Endodermal cell (in vitro differentiated cells): ENCODE measurements at regions not wholly inside any gene's neighbourhood (a gene's known extent, or its start where the extent isn't known, plus 50 kb on each side); places are given as distances from the start of the nearest gene placed in this dataset.
"Not testable (repeated sequence)": the region's sequence is repeated elsewhere in the genome, so short reads cannot be mapped to it uniquely, and the experiment has no call there.

ENCODE experiments used
- DNase-seq: peaks from one replicate; pipeline ENCODE4 v3.0.0-alpha.2; 2017
- H3K27ac ChIP-seq: 2 replicates; pipeline ENCODE4 v1.5.1; 2013; ENCODE audit warnings: mild to moderate bottlenecking, low read depth, low read length, moderate library complexity
- H3K27me3 ChIP-seq: 2 replicates; pipeline ENCODE4 v1.6.1; 2013; ENCODE audit warnings: mild to moderate bottlenecking, low read length, moderate library complexity; ENCODE audit not compliant: insufficient read depth, control insufficient read depth, poor library complexity, severe bottlenecking
- H3K36me3 ChIP-seq: 2 replicates; pipeline ENCODE4 v1.7.0; 2013; ENCODE audit warnings: mild to moderate bottlenecking, low read length, moderate library complexity; ENCODE audit not compliant: control insufficient read depth, insufficient read depth
- H3K4me1 ChIP-seq: one replicate; pipeline ENCODE4 v1.7.0; 2013; ENCODE audit warnings: low read length; ENCODE audit not compliant: control insufficient read depth, insufficient read depth
- H3K4me3 ChIP-seq: 2 replicates; pipeline ENCODE4 v1.5.1; 2013; ENCODE audit warnings: mild to moderate bottlenecking, low read length, moderate library complexity
- H3K9ac ChIP-seq: 2 replicates; pipeline ENCODE4 v1.6.1; 2013; ENCODE audit warnings: mild to moderate bottlenecking, low read length, moderate library complexity; ENCODE audit not compliant: poor library complexity, severe bottlenecking; ENCODE audit errors: extremely low read depth
- H3K9me3 ChIP-seq: 2 replicates; pipeline ENCODE4 v1.6.1; 2013; ENCODE audit warnings: mild to moderate bottlenecking, low read length, moderate library complexity; ENCODE audit not compliant: control insufficient read depth
- H3K27ac Mint-ChIP-seq: 2 replicates; pipeline ENCODE4 v1.8.0; 2020; ENCODE audit warnings: mixed read lengths
- H3K27me3 Mint-ChIP-seq: 2 replicates; pipeline ENCODE4 v1.8.0; 2021; ENCODE audit warnings: mild to moderate bottlenecking, mixed read lengths; ENCODE audit not compliant: insufficient read depth
- H3K36me3 Mint-ChIP-seq: 2 replicates; pipeline ENCODE4 v1.8.0; 2020; ENCODE audit warnings: low read depth, mixed read lengths
- H3K4me1 Mint-ChIP-seq: 2 replicates; pipeline ENCODE4 v1.8.0; 2020; ENCODE audit warnings: mixed read lengths
- H3K4me3 Mint-ChIP-seq: 2 replicates; pipeline ENCODE4 v1.8.0; 2020; ENCODE audit warnings: mild to moderate bottlenecking, moderate library complexity, mixed read lengths
- H3K9me3 Mint-ChIP-seq: 2 replicates; pipeline ENCODE4 v1.8.0; 2020; ENCODE audit warnings: mild to moderate bottlenecking, mixed read lengths
- CTCF ChIP-seq: fragments of 200-600 bp; sonication (generic); conservative IDR thresholded peaks from 2 replicates; pipeline ENCODE4 v1.5.0; 2021; ENCODE audit warnings: antibody characterized with exemption, mild to moderate bottlenecking
- WGBS, 2 experiments: methylation state at CpG; one replicate each; pipeline versions ENCODE4 v1.1.5 to v1.1.7; 2013; ENCODE audit warnings: missing lambda C conversion rate in 2 of 2, mixed read lengths in 1 of 2; ENCODE audit not compliant: insufficient coverage in 1 of 2, insufficient read length in 1 of 2; 5-methylcytosine and 5-hydroxymethylcytosine counted together

- Mint-ChIP-seq H3K4me1 (no peaks in the 10 kb centered on the region), H3K36me3 (peaks cover 3% of the 10 kb centered on the region), H3K27me3 (no peaks in the 10 kb centered on the region), H3K4me3 (no peak overlapping the region), H3K27ac (no peak overlapping the region), H3K9me3 (peaks cover 14% of the 10 kb centered on the region)
- H3K4me3 ChIP-seq, result no peak overlapping the region
- H3K4me1 ChIP-seq, result no peaks in the 10 kb centered on the region
- 84 to 90% methylated on average over 1 to 2 of the region's 2 CpGs for WGBS, 2 experiments
- DNase-seq, result no peak
- peaks cover 12% of the 10 kb centered on the region for H3K9me3 ChIP-seq
- no peak overlapping the region for H3K9ac ChIP-seq
- TF ChIP-seq CTCF, result no peak
- no peaks in the 10 kb centered on the region for H3K36me3 ChIP-seq
- no peaks in the 10 kb centered on the region for H3K27me3 ChIP-seq
- no peak overlapping the region for H3K27ac ChIP-seq
Measured at GRCh38 chr13:42422681-42423080, 150.7 kb downstream of the AKAP11 start.

GRCh38 chr13:42424182-42424581, 149.8 kb upstream of the TNFSF11 start:
- Mint-ChIP-seq H3K36me3 (peaks cover 3% of the 10 kb centered on the region), H3K4me1 (no peaks in the 10 kb centered on the region), H3K27ac (no peak overlapping the region), H3K4me3 (no peak overlapping the region), H3K9me3 (peaks cover 14% of the 10 kb centered on the region), H3K27me3 (no peaks in the 10 kb centered on the region)
- Histone ChIP-seq H3K36me3 (no peaks in the 10 kb centered on the region), H3K4me1 (no peaks in the 10 kb centered on the region), H3K9ac (no peak overlapping the region), H3K27me3 (no peaks in the 10 kb centered on the region), H3K9me3 (peaks cover 12% of the 10 kb centered on the region), H3K27ac (no peak overlapping the region), H3K4me3 (peak overlapping the region; percentile 31)
- 100% methylated on average over 1 of the region's 2 CpGs; no CpG with 5 or more reads in 1 of the 2 experiments for WGBS, 2 experiments
- DNase-seq, result no peak
- TF ChIP-seq CTCF, result no peak

- peaks cover 41% of the 10 kb centered on the region for H3K9me3 ChIP-seq
- H3K9me3 Mint-ChIP-seq, result peaks cover 49% of the 10 kb centered on the region
- no peak overlapping the region for H3K27ac ChIP-seq
- DNase-seq, result no peak
- H3K4me3 Mint-ChIP-seq, result no peak overlapping the region
- 60 to 95% methylated on average over 1 of the region's 1 CpG for WGBS, 2 experiments
- H3K4me1 Mint-ChIP-seq, result no peaks in the 10 kb centered on the region
- H3K4me1 ChIP-seq, result no peaks in the 10 kb centered on the region
- H3K27ac Mint-ChIP-seq, result no peak overlapping the region
- H3K9ac ChIP-seq, result no peak overlapping the region
- H3K27me3 Mint-ChIP-seq, result no peaks in the 10 kb centered on the region
- TF ChIP-seq CTCF, result no peak
- peaks cover 4% of the 10 kb centered on the region for H3K36me3 Mint-ChIP-seq
- no peak overlapping the region for H3K4me3 ChIP-seq
- no peaks in the 10 kb centered on the region for H3K36me3 ChIP-seq
- H3K27me3 ChIP-seq, result no peaks in the 10 kb centered on the region
Measured at GRCh38 chr13:42445354-42445753, 128.6 kb upstream of the TNFSF11 start.

- not testable (repeated sequence) for H3K27ac ChIP-seq, H3K27ac Mint-ChIP-seq, H3K4me3 Mint-ChIP-seq, H3K36me3 Mint-ChIP-seq, DNase-seq, H3K4me3 ChIP-seq, H3K4me1 ChIP-seq, H3K4me1 Mint-ChIP-seq, H3K36me3 ChIP-seq, H3K27me3 Mint-ChIP-seq, H3K9ac ChIP-seq, H3K27me3 ChIP-seq
- peaks cover 41% of the 10 kb centered on the region for H3K9me3 ChIP-seq
- WGBS, 2 experiments, result 90 to 100% methylated on average over 4 to 5 of the region's 5 CpGs
- peaks cover 51% of the 10 kb centered on the region for H3K9me3 Mint-ChIP-seq
Measured at GRCh38 chr13:42446597-42446996, 127.4 kb upstream of the TNFSF11 start.
